ENCODE measurements at regions not wholly inside any gene's neighbourhood (a gene's known extent, or its start where the extent isn't known, plus 50 kb on each side); places are given as distances from the start of the nearest gene placed in this dataset.

GRCh38 chr1:195218428-195219212 is 1389.6 kb downstream of the KCNT2 start:
- BruUV-seq (replicated peaks) = no TSS peak
- no peak for DNase-seq
- intact Hi-C loops (cut with micrococcal nuclease; ENCODE audit: unreplicated experiment) = no loop called here

GRCh38 chr1:195202241-195202640 is 1406.0 kb downstream of the KCNT2 start:
- CTCF ChIA-PET = no interaction called here
- DNase-seq = no peak
- Histone ChIP-seq H2AFZ (no peak overlapping the region), H3K4me3 (no peak overlapping the region), H4K20me1 (ENCODE audit: insufficient read depth) (no peaks in the 10 kb centered on the region), H3F3A (ENCODE audit: insufficient read depth, low read depth) (no peaks in the 10 kb centered on the region), H3K79me2 (ENCODE audit: low read depth) (no peaks in the 10 kb centered on the region), H3K4me2 (no peak overlapping the region), H3K36me3 (ENCODE audit: low read depth) (no peaks in the 10 kb centered on the region), H3K27ac (no peak overlapping the region), H3K4me1 (replicated peaks; ENCODE audit: insufficient read depth) (no peaks in the 10 kb centered on the region), H3K9me2 (ENCODE audit: insufficient read depth) (no peaks in the 10 kb centered on the region), H3K9me3 (ENCODE audit: insufficient read depth, low read depth) (no peaks in the 10 kb centered on the region), H3K27me3 (ENCODE audit: insufficient read depth, low read depth) (no peaks in the 10 kb centered on the region)
- intact Hi-C loops (cut with micrococcal nuclease; ENCODE audit: unreplicated experiment) = no loop called here
- POLR2A ChIA-PET (ENCODE audit: unreplicated experiment) = interaction anchor here (0.6 kb wide), 1 partner anchor 791 kb away, joined by 13 read pairs; no protein-coding TSS in a partner anchor
- no TSS peak for BruUV-seq (replicated peaks)
- no peak for TF ChIP-seq CTCF (conservative IDR thresholded peaks at IDR 0.05)
- no peak for TF ChIP-seq EZH2 (IDR thresholded peaks at IDR 0.05; ENCODE audit: low read depth)

More at GRCh38 chr1:195218428-195219212, 1389.6 kb downstream of the KCNT2 start:
- Histone ChIP-seq H3K4me1 (replicated peaks; ENCODE audit: insufficient read depth) (no peaks in the 10 kb centered on the region), H3F3A (ENCODE audit: insufficient read depth, low read depth) (no peaks in the 10 kb centered on the region), H3K9me2 (ENCODE audit: insufficient read depth) (no peaks in the 10 kb centered on the region), H3K27ac (no peak overlapping the region), H2AFZ (no peak overlapping the region), H3K27me3 (ENCODE audit: insufficient read depth, low read depth) (no peaks in the 10 kb centered on the region), H3K4me3 (no peak overlapping the region), H3K4me2 (no peak overlapping the region), H3K79me2 (ENCODE audit: low read depth) (no peaks in the 10 kb centered on the region), H3K36me3 (ENCODE audit: low read depth) (no peaks in the 10 kb centered on the region), H3K9me3 (ENCODE audit: insufficient read depth, low read depth) (no peaks in the 10 kb centered on the region), H4K20me1 (ENCODE audit: insufficient read depth) (no peaks in the 10 kb centered on the region)
- ChIA-PET POLR2A (ENCODE audit: unreplicated experiment) (no interaction called here), CTCF (no interaction called here)
- TF ChIP-seq EZH2 (IDR thresholded peaks at IDR 0.05; ENCODE audit: low read depth) (no peak), CTCF (conservative IDR thresholded peaks at IDR 0.05) (no peak)

- TF ChIP-seq CTCF (conservative IDR thresholded peaks at IDR 0.05) (no peak), EZH2 (IDR thresholded peaks at IDR 0.05; ENCODE audit: low read depth) (no peak)
- H3K9me3 ChIP-seq (ENCODE audit: insufficient read depth, low read depth) = no peaks in the 10 kb centered on the region
- no peaks in the 10 kb centered on the region for H4K20me1 ChIP-seq (ENCODE audit: insufficient read depth)
- no peak overlapping the region for H2AFZ ChIP-seq
- H3K9me2 ChIP-seq (ENCODE audit: insufficient read depth) = no peaks in the 10 kb centered on the region
- ChIA-PET POLR2A (ENCODE audit: unreplicated experiment) (no interaction called here), CTCF (no interaction called here)
- no TSS peak for BruUV-seq (replicated peaks)
- H3K79me2 ChIP-seq (ENCODE audit: low read depth) = no peaks in the 10 kb centered on the region
- no peaks in the 10 kb centered on the region for H3F3A ChIP-seq (ENCODE audit: insufficient read depth, low read depth)
- no peak overlapping the region for H3K4me2 ChIP-seq
- no peak for DNase-seq
- H3K4me1 ChIP-seq (replicated peaks; ENCODE audit: insufficient read depth) = no peaks in the 10 kb centered on the region
- no peak overlapping the region for H3K27ac ChIP-seq
- no peak overlapping the region for H3K4me3 ChIP-seq
- H3K36me3 ChIP-seq (ENCODE audit: low read depth) = no peaks in the 10 kb centered on the region
- no peaks in the 10 kb centered on the region for H3K27me3 ChIP-seq (ENCODE audit: insufficient read depth, low read depth)
- intact Hi-C loops (cut with micrococcal nuclease; ENCODE audit: unreplicated experiment) = no loop called here
These were observed 1407.5 kb downstream of the KCNT2 start for GRCh38 chr1:195200772-195201171.

Measured in PC-9 (cell line).